ENCODE measurements at regions not wholly inside any gene's neighbourhood (a gene's known extent, or its start where the extent isn't known, plus 50 kb on each side); places are given as distances from the start of the nearest gene placed in this dataset.
A peak's percentile ranks its signal among the peaks of the same experiment; 100 is the strongest.

DNA sequence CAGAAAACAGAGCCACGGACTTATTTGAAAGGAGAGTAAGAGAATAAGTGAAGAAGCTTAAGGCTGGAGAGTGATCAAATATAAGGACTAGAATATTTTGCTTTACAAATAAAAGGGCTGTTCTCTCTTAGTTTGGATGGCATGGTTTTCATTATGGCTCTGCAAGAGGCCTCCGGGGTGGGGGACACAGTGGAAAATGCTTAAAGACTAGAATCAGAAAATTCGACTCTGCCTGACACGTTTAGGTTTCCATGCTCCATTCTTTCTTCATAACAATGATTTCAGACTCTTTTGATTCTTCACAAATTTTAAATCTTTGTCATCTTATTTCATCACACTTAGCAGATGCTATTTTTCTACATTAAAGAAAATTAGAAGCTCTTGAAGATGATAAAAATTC lies 632.4 kb upstream of the BOD1L1 start:
- H2AFZ ChIP-seq (ENCODE audit: insufficient read depth, low read length, poor library complexity) = no peak overlapping the region
- no peak overlapping the region for H3K4ac ChIP-seq (ENCODE audit: low read depth, low read length)
- no peaks in the 10 kb centered on the region for H3K9me3 ChIP-seq (ENCODE audit: insufficient read depth, low read depth, low read length)
- H2BK12ac ChIP-seq (ENCODE audit: low read length) = no peak overlapping the region
- no peak overlapping the region for H3K14ac ChIP-seq (ENCODE audit: low read length)
- H2BK5ac ChIP-seq (ENCODE audit: low read depth, low read length, poor library complexity) = no peak overlapping the region
- no peak for DNase-seq
- H3K36me3 ChIP-seq (ENCODE audit: control insufficient read depth in 1 of 2, insufficient read depth in 2 of 2, low read length in 2 of 2) = no peaks in the 10 kb centered on the region
- H4K91ac ChIP-seq (ENCODE audit: low read depth, low read length) = no peak overlapping the region
- H3K23ac ChIP-seq (ENCODE audit: low read length) = no peak overlapping the region
- no peaks in the 10 kb centered on the region for H3K27me3 ChIP-seq (ENCODE audit: insufficient read depth, low read length)
- no peak overlapping the region for H4K8ac ChIP-seq (ENCODE audit: low read depth, low read length)
- WGBS (ENCODE audit: extremely low coverage, insufficient coverage, insufficient read length) = no CpG with 5 or more reads among the region's 4 CpGs
- H2BK120ac ChIP-seq (ENCODE audit: insufficient read depth, low read length, poor library complexity) = no peak overlapping the region
- H3K4me3 ChIP-seq (ENCODE audit: low read depth, low read length) = no peak overlapping the region
- no peak overlapping the region for H3K27ac ChIP-seq (ENCODE audit: low read depth, low read length)
- H3K4me1 ChIP-seq (ENCODE audit: control insufficient read depth in 1 of 2, insufficient read depth in 2 of 2, low read length in 2 of 2) = no peaks in the 10 kb centered on the region
- no peaks in the 10 kb centered on the region for H3K79me1 ChIP-seq (ENCODE audit: low read length)
- no peak overlapping the region for H2AK5ac ChIP-seq (ENCODE audit: low read length)
- no peak overlapping the region for H4K12ac ChIP-seq (ENCODE audit: low read depth, low read length)
- H3K79me2 ChIP-seq (ENCODE audit: control insufficient read depth, insufficient read depth, low read length, poor library complexity) = no peaks in the 10 kb centered on the region
- H3K4me2 ChIP-seq (ENCODE audit: low read length) = no peak overlapping the region
- no peak overlapping the region for H3K9ac ChIP-seq (ENCODE audit: low read length)
- no peak overlapping the region for H3K18ac ChIP-seq (ENCODE audit: low read length)

- H3K18ac ChIP-seq (ENCODE audit: low read length) = no peak overlapping the region
Observed at GRCh38 chr4:14260591-14260990, 633.1 kb upstream of the BOD1L1 start.

GRCh38 chr4:14262221-14262620 lies 634.7 kb upstream of the BOD1L1 start:
- H3K9me3 ChIP-seq (ENCODE audit: insufficient read depth, low read depth, low read length) = no peaks in the 10 kb centered on the region
- H2AFZ ChIP-seq (ENCODE audit: insufficient read depth, low read length, poor library complexity) = no peak overlapping the region
- no peaks in the 10 kb centered on the region for H3K36me3 ChIP-seq (ENCODE audit: control insufficient read depth in 1 of 2, insufficient read depth in 2 of 2, low read length in 2 of 2)
- no peak overlapping the region for H3K27ac ChIP-seq (ENCODE audit: low read depth, low read length)
- no peak overlapping the region for H4K8ac ChIP-seq (ENCODE audit: low read depth, low read length)
- H3K4me3 ChIP-seq (ENCODE audit: low read depth, low read length) = no peak overlapping the region
- H4K91ac ChIP-seq (ENCODE audit: low read depth, low read length) = no peak overlapping the region
- no peak overlapping the region for H2BK5ac ChIP-seq (ENCODE audit: low read depth, low read length, poor library complexity)
- no peak overlapping the region for H3K9ac ChIP-seq (ENCODE audit: low read length)
- H2AK5ac ChIP-seq (ENCODE audit: low read length) = no peak overlapping the region
- H3K4me2 ChIP-seq (ENCODE audit: low read length) = no peak overlapping the region
- H3K18ac ChIP-seq (ENCODE audit: low read length) = no peak overlapping the region
- H3K27me3 ChIP-seq (ENCODE audit: insufficient read depth, low read length) = no peaks in the 10 kb centered on the region
- H3K23ac ChIP-seq (ENCODE audit: low read length) = no peak overlapping the region
- no peak overlapping the region for H4K12ac ChIP-seq (ENCODE audit: low read depth, low read length)
- no peak overlapping the region for H3K14ac ChIP-seq (ENCODE audit: low read length)
- H3K4ac ChIP-seq (ENCODE audit: low read depth, low read length) = no peak overlapping the region
- no peak for DNase-seq
- H2BK120ac ChIP-seq (ENCODE audit: insufficient read depth, low read length, poor library complexity) = no peak overlapping the region
- no CpG with 5 or more reads among the region's 4 CpGs for WGBS (ENCODE audit: extremely low coverage, insufficient coverage, insufficient read length)
- H2BK12ac ChIP-seq (ENCODE audit: low read length) = no peak overlapping the region
- no peaks in the 10 kb centered on the region for H3K79me1 ChIP-seq (ENCODE audit: low read length)
- H3K79me2 ChIP-seq (ENCODE audit: control insufficient read depth, insufficient read depth, low read length, poor library complexity) = no peaks in the 10 kb centered on the region
- no peaks in the 10 kb centered on the region for H3K4me1 ChIP-seq (ENCODE audit: control insufficient read depth in 1 of 2, insufficient read depth in 2 of 2, low read length in 2 of 2)

More at GRCh38 chr4:14260591-14260990, 633.1 kb upstream of the BOD1L1 start:
- no peak overlapping the region for H2BK12ac ChIP-seq (ENCODE audit: low read length)
- H3K9me3 ChIP-seq (ENCODE audit: insufficient read depth, low read depth, low read length) = no peaks in the 10 kb centered on the region
- no peak overlapping the region for H3K4me2 ChIP-seq (ENCODE audit: low read length)
- H3K27me3 ChIP-seq (ENCODE audit: insufficient read depth, low read length) = no peaks in the 10 kb centered on the region
- no peak overlapping the region for H2AFZ ChIP-seq (ENCODE audit: insufficient read depth, low read length, poor library complexity)
- H4K91ac ChIP-seq (ENCODE audit: low read depth, low read length) = no peak overlapping the region
- H3K9ac ChIP-seq (ENCODE audit: low read length) = no peak overlapping the region
- H4K12ac ChIP-seq (ENCODE audit: low read depth, low read length) = no peak overlapping the region
- no peak overlapping the region for H3K27ac ChIP-seq (ENCODE audit: low read depth, low read length)
- H2BK5ac ChIP-seq (ENCODE audit: low read depth, low read length, poor library complexity) = no peak overlapping the region
- H3K23ac ChIP-seq (ENCODE audit: low read length) = no peak overlapping the region
- no peaks in the 10 kb centered on the region for H3K79me1 ChIP-seq (ENCODE audit: low read length)
- H3K14ac ChIP-seq (ENCODE audit: low read length) = no peak overlapping the region
- H2BK120ac ChIP-seq (ENCODE audit: insufficient read depth, low read length, poor library complexity) = no peak overlapping the region
- no peak overlapping the region for H4K8ac ChIP-seq (ENCODE audit: low read depth, low read length)
- H2AK5ac ChIP-seq (ENCODE audit: low read length) = no peak overlapping the region
- no CpG with 5 or more reads among the region's 3 CpGs for WGBS (ENCODE audit: extremely low coverage, insufficient coverage, insufficient read length)
- H3K36me3 ChIP-seq (ENCODE audit: control insufficient read depth in 1 of 2, insufficient read depth in 2 of 2, low read length in 2 of 2) = no peaks in the 10 kb centered on the region
- H3K4ac ChIP-seq (ENCODE audit: low read depth, low read length) = no peak overlapping the region
- H3K79me2 ChIP-seq (ENCODE audit: control insufficient read depth, insufficient read depth, low read length, poor library complexity) = no peaks in the 10 kb centered on the region
- no peak for DNase-seq
- no peak overlapping the region for H3K4me3 ChIP-seq (ENCODE audit: low read depth, low read length)
- H3K4me1 ChIP-seq (ENCODE audit: control insufficient read depth in 1 of 2, insufficient read depth in 2 of 2, low read length in 2 of 2) = no peaks in the 10 kb centered on the region

- Histone ChIP-seq H3K18ac (ENCODE audit: low read length) (no peak overlapping the region), H4K12ac (ENCODE audit: low read depth, low read length) (no peak overlapping the region), H2BK12ac (ENCODE audit: low read length) (no peak overlapping the region), H2BK120ac (ENCODE audit: insufficient read depth, low read length, poor library complexity) (no peak overlapping the region), H3K9ac (ENCODE audit: low read length) (no peak overlapping the region), H3K27me3 (ENCODE audit: insufficient read depth, low read length) (no peaks in the 10 kb centered on the region), H4K8ac (ENCODE audit: low read depth, low read length) (no peak overlapping the region), H2BK5ac (ENCODE audit: low read depth, low read length, poor library complexity) (no peak overlapping the region), H3K4ac (ENCODE audit: low read depth, low read length) (no peak overlapping the region), H3K27ac (ENCODE audit: low read depth, low read length) (no peak overlapping the region), H3K9me3 (ENCODE audit: insufficient read depth, low read depth, low read length) (no peaks in the 10 kb centered on the region), H3K4me2 (ENCODE audit: low read length) (no peak overlapping the region), H2AK5ac (ENCODE audit: low read length) (no peak overlapping the region), H2AFZ (ENCODE audit: insufficient read depth, low read length, poor library complexity) (no peak overlapping the region), H3K79me1 (ENCODE audit: low read length) (no peaks in the 10 kb centered on the region), H3K4me3 (ENCODE audit: low read depth, low read length) (no peak overlapping the region), H4K91ac (ENCODE audit: low read depth, low read length) (no peak overlapping the region), H3K23ac (ENCODE audit: low read length) (no peak overlapping the region), H3K79me2 (ENCODE audit: control insufficient read depth, insufficient read depth, low read length, poor library complexity) (no peaks in the 10 kb centered on the region), H3K14ac (ENCODE audit: low read length) (no peak overlapping the region), H3K4me1 (ENCODE audit: control insufficient read depth in 1 of 2, insufficient read depth in 2 of 2, low read length in 2 of 2) (no peaks in the 10 kb centered on the region), H3K36me3 (ENCODE audit: control insufficient read depth in 1 of 2, insufficient read depth in 2 of 2, low read length in 2 of 2) (no peaks in the 10 kb centered on the region)
- WGBS (ENCODE audit: extremely low coverage, insufficient coverage, insufficient read length) = no CpG with 5 or more reads among the region's 4 CpGs
- peak in 1 of 2 donors; percentile 8 for DNase-seq
Observed at GRCh38 chr4:14264437-14264836, 636.9 kb upstream of the BOD1L1 start.

Data from trophoblast cell (in vitro differentiated cells and primary cell).